ENCODE measurements at regions not wholly inside any gene's neighbourhood (a gene's known extent, or its start where the extent isn't known, plus 50 kb on each side); places are given as distances from the start of the nearest gene placed in this dataset.

DNA sequence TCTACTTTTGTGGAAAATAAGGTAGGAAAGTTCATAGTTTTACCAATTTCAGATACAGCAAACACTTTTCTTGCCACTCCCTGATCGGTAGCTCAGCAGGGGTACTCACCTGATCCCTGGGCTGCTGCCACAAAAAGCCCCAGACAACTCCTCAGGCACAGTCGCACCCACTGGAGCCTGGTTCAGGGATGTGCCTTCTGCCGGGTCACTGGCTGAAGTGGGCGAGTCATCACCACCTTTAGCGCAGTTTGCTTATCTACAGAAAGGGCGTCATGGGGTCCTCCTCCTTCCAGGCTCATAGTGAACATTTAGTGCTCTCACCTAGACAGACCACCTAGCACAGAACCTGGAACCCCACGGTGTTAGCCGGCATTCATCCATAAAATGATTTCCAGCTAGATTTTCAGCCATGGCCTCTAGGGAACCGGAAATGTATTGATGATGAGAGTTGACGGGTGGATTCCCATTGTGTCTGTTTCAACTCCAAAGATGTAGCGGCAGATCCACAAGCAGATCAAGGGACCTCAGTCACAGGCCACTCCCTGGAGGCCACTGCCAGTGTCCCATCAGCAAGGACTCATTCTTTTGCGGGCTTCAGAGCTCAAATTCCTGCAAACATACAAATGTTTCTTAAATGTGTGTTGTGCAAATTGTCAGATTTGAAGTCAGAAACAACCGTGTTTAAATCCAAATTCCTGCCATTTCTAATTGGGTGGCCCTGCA is 408.4 kb upstream of the SALL3 start:
- intact Hi-C loops (cut with micrococcal nuclease) = no loop called here
- Mint-ChIP-seq H3K27ac (no peak overlapping the region), H3K4me3 (ENCODE audit: low read depth) (no peak overlapping the region), H3K4me1 (ENCODE audit: low read depth) (no peaks in the 10 kb centered on the region), H3K9me3 (peaks cover 60% of the 10 kb centered on the region), H3K27me3 (ENCODE audit: low read depth) (no peaks in the 10 kb centered on the region), H3K36me3 (ENCODE audit: low read depth) (no peaks in the 10 kb centered on the region)
- no peak for DNase-seq (ENCODE audit: low spot score)

DNA sequence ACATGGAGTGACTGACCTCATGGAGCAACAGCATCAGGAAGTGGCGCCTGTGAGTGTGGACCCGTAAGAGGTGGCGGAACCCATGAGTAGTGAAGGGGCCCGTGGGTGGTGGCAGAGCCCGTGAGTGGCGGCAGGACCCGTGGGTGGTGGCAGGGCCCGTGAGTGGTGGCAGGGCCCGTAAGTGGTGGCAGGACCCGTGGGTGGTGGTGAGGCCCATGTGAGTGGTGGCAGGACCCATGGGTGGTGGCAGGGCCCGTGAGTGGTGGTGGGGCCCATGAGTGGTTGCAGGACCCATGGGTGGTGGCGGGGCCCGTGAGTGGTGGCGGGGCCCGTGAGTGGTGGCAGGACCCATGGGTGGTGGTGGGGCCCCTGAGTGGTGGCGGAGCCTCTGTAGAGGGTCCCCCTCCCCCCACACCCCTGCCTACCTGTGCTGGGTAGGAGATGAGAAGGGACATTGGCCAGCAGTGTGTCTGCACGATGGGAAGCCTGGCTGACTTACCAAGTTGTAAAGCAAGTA is 407.7 kb upstream of the SALL3 start:
- intact Hi-C loops (cut with micrococcal nuclease) = no loop called here
- Mint-ChIP-seq H3K4me3 (ENCODE audit: low read depth) (no peak overlapping the region), H3K27ac (no peak overlapping the region), H3K4me1 (ENCODE audit: low read depth) (no peaks in the 10 kb centered on the region), H3K9me3 (peaks cover 59% of the 10 kb centered on the region), H3K27me3 (ENCODE audit: low read depth) (no peaks in the 10 kb centered on the region), H3K36me3 (ENCODE audit: low read depth) (no peaks in the 10 kb centered on the region)
- DNase-seq (ENCODE audit: low spot score) = no peak

GRCh38 chr18:78573773-78574172 is 405.8 kb upstream of the SALL3 start:
- Mint-ChIP-seq H3K4me1 (ENCODE audit: low read depth) (no peaks in the 10 kb centered on the region), H3K9me3 (peaks cover 51% of the 10 kb centered on the region), H3K36me3 (ENCODE audit: low read depth) (no peaks in the 10 kb centered on the region), H3K27ac (no peak overlapping the region), H3K27me3 (ENCODE audit: low read depth) (no peaks in the 10 kb centered on the region), H3K4me3 (ENCODE audit: low read depth) (no peak overlapping the region)
- intact Hi-C loops (cut with micrococcal nuclease) = no loop called here
- DNase-seq (ENCODE audit: low spot score) = no peak

- Mint-ChIP-seq H3K27ac (no peak overlapping the region), H3K4me1 (ENCODE audit: low read depth) (no peaks in the 10 kb centered on the region), H3K36me3 (ENCODE audit: low read depth) (no peaks in the 10 kb centered on the region), H3K9me3 (peaks cover 33% of the 10 kb centered on the region), H3K4me3 (ENCODE audit: low read depth) (no peak overlapping the region), H3K27me3 (ENCODE audit: low read depth) (no peaks in the 10 kb centered on the region)
- no peak for DNase-seq (ENCODE audit: low spot score)
- intact Hi-C loops (cut with micrococcal nuclease) = no loop called here
Observed at GRCh38 chr18:78576967-78577366, 402.7 kb upstream of the SALL3 start.

DNA sequence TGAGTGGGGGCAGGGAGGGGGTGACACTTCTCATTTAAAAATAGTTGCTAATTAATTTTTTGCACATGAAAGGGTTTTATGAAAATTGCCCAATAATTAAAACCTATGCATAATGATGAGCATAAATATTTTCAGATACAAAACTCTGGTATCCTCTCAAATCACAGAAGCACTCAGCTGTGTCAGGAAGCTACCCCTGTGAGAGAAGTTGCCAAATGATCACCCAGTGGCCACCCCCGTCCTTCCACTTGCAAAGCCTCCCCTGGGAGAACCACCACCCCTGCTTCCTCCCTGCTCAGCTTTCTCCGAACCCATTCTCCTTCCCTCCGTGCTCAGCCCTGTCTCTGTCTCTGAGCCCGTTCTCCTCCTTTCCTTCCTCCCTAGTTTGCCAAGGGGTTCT is 400.2 kb upstream of the SALL3 start:
- no peak for DNase-seq (ENCODE audit: low spot score)
- intact Hi-C loops (cut with micrococcal nuclease) = no loop called here
- Mint-ChIP-seq H3K9me3 (peaks cover 14% of the 10 kb centered on the region), H3K27ac (no peak overlapping the region), H3K36me3 (ENCODE audit: low read depth) (no peaks in the 10 kb centered on the region), H3K4me3 (ENCODE audit: low read depth) (no peak overlapping the region), H3K4me1 (ENCODE audit: low read depth) (no peaks in the 10 kb centered on the region), H3K27me3 (ENCODE audit: low read depth) (no peaks in the 10 kb centered on the region)

- Mint-ChIP-seq H3K27ac (no peak overlapping the region), H3K4me1 (ENCODE audit: low read depth) (no peaks in the 10 kb centered on the region), H3K27me3 (ENCODE audit: low read depth) (no peaks in the 10 kb centered on the region), H3K9me3 (peaks cover 10% of the 10 kb centered on the region), H3K36me3 (ENCODE audit: low read depth) (no peaks in the 10 kb centered on the region), H3K4me3 (ENCODE audit: low read depth) (no peak overlapping the region)
- no peak for DNase-seq (ENCODE audit: low spot score)
- intact Hi-C loops (cut with micrococcal nuclease) = no loop called here
Observed at GRCh38 chr18:78579854-78580577, 399.6 kb upstream of the SALL3 start.

DNA sequence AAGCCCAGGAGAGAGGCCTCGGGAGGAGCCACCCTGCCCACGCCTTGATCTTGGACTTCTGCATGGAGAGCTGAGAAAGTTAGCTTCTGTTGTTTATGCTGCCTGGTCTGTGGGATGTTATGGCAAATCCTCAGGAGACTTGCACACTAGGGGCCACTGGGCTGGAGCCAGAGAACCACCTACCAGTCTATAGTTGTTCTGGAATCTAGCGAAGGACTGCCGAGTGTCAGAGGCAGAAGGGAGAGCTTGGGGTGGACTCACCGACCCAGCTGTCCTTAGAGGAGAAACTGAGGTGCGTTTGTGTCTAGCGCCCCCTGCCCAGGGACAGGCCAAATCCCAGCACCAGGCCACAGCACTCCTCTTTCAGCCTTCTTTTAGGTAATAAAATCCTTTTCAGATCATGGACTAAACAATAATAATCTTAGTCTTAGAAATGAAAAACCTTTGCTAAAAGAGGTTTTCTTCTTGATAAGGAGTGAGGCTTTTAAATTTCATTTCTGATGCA is 398.7 kb upstream of the SALL3 start:
- Mint-ChIP-seq H3K36me3 (ENCODE audit: low read depth) (no peaks in the 10 kb centered on the region), H3K4me1 (ENCODE audit: low read depth) (no peaks in the 10 kb centered on the region), H3K27ac (no peak overlapping the region), H3K9me3 (peaks cover 8% of the 10 kb centered on the region), H3K4me3 (ENCODE audit: low read depth) (no peak overlapping the region), H3K27me3 (ENCODE audit: low read depth) (no peaks in the 10 kb centered on the region)
- intact Hi-C loops (cut with micrococcal nuclease) = no loop called here
- no peak for DNase-seq (ENCODE audit: low spot score)

GRCh38 chr18:78582181-78582709 is 397.4 kb upstream of the SALL3 start:
- Mint-ChIP-seq H3K27me3 (ENCODE audit: low read depth) (no peaks in the 10 kb centered on the region), H3K36me3 (ENCODE audit: low read depth) (no peaks in the 10 kb centered on the region), H3K27ac (no peak overlapping the region), H3K4me3 (ENCODE audit: low read depth) (no peak overlapping the region), H3K9me3 (peaks cover 8% of the 10 kb centered on the region), H3K4me1 (ENCODE audit: low read depth) (no peaks in the 10 kb centered on the region)
- no peak for DNase-seq (ENCODE audit: low spot score)
- intact Hi-C loops (cut with micrococcal nuclease) = no loop called here

GRCh38 chr18:78582898-78583738 is 396.5 kb upstream of the SALL3 start:
- peaks cover 6% of the 10 kb centered on the region for H3K9me3 Mint-ChIP-seq
- no peaks in the 10 kb centered on the region for H3K36me3 Mint-ChIP-seq (ENCODE audit: low read depth)
- H3K27me3 Mint-ChIP-seq (ENCODE audit: low read depth) = no peaks in the 10 kb centered on the region
- intact Hi-C loops (cut with micrococcal nuclease) = no loop called here
- no peaks in the 10 kb centered on the region for H3K4me1 Mint-ChIP-seq (ENCODE audit: low read depth)
- no peak overlapping the region for H3K4me3 Mint-ChIP-seq (ENCODE audit: low read depth)
- no peak for DNase-seq (ENCODE audit: low spot score)
- no peak overlapping the region for H3K27ac Mint-ChIP-seq

- Mint-ChIP-seq H3K36me3 (ENCODE audit: low read depth) (no peaks in the 10 kb centered on the region), H3K4me1 (ENCODE audit: low read depth) (no peaks in the 10 kb centered on the region), H3K27ac (no peak overlapping the region), H3K4me3 (ENCODE audit: low read depth) (no peak overlapping the region), H3K27me3 (ENCODE audit: low read depth) (no peaks in the 10 kb centered on the region), H3K9me3 (no peaks in the 10 kb centered on the region)
- DNase-seq (ENCODE audit: low spot score) = no peak
- intact Hi-C loops (cut with micrococcal nuclease) = no loop called here
Observed at GRCh38 chr18:78583739-78584458, 395.7 kb upstream of the SALL3 start.

DNA sequence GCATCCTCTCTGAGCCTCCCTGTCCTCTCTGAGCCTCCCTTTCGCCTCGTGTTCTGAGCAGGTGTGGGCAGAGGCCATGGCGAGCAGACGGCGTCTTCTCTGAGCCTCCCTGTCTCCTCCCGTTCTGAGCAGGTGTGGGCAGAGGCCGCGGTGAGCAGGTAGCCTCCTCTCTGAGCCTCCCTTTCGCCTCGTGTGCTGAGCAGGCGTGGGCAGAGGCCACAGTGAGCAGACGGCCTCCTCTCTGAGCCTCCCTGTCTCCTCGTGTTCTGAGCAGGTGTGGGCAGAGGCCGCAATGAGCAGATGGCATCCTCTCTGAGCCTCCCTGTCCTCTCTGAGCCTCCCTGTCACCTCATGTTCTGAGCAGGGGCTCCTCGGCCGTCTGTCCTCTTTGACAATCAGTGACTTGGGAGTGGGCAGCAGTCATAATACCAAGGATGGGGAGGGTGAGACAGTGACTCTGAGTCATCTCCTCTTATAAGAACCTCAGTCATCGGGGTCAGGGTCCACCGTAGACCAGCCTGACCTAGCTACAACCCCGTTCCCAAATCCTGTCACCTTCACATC is 395.1 kb upstream of the SALL3 start:
- Mint-ChIP-seq H3K4me1 (ENCODE audit: low read depth) (no peaks in the 10 kb centered on the region), H3K9me3 (no peaks in the 10 kb centered on the region), H3K36me3 (ENCODE audit: low read depth) (no peaks in the 10 kb centered on the region), H3K27me3 (ENCODE audit: low read depth) (no peaks in the 10 kb centered on the region), H3K27ac (no peak overlapping the region), H3K4me3 (ENCODE audit: low read depth) (no peak overlapping the region)
- DNase-seq (ENCODE audit: low spot score) = no peak
- intact Hi-C loops (cut with micrococcal nuclease) = no loop called here

- Mint-ChIP-seq H3K4me3 (ENCODE audit: low read depth) (no peak overlapping the region), H3K27me3 (ENCODE audit: low read depth) (no peaks in the 10 kb centered on the region), H3K9me3 (no peaks in the 10 kb centered on the region), H3K36me3 (ENCODE audit: low read depth) (no peaks in the 10 kb centered on the region), H3K4me1 (ENCODE audit: low read depth) (no peaks in the 10 kb centered on the region), H3K27ac (no peak overlapping the region)
- intact Hi-C loops (cut with micrococcal nuclease) = no loop called here
- DNase-seq (ENCODE audit: low spot score) = no peak
Observed at GRCh38 chr18:78586586-78586985, 393.0 kb upstream of the SALL3 start.

All from activated T-helper 2 cell treated with anti-CD3 and anti-CD28 coated beads, Interferon-gamma antibody, Interleukin-2, Interleukin-4, amounts not matched to agents 10 μg/mL and 5 μg/mL and 100 μg/mL, durations not matched to agents 14 hours and 24 hours and 36 hours (primary cell).